ENCODE measurements at regions not wholly inside any gene's neighbourhood (a gene's known extent, or its start where the extent isn't known, plus 50 kb on each side); places are given as distances from the start of the nearest gene placed in this dataset.
A peak's percentile ranks its signal among the peaks of the same experiment; 100 is the strongest.

DNA sequence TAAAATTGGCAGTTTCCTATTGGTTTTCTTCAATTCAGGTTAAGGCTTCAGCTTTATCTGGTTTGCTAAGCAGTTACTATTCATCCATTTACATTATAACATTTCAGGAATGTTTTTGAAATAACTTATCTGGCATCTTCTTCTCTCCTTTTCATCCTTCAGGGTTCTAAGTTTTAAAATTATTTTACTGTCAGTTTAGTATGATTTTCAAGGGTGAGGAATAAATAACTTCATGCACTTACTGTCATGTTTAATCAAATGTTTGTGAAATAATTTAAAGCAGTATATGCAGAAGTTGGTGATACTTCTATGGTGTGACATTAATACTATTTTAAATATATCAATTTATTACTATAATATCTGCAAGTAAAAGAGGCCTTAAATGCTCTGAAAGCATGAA, 338.1 kb upstream of the MMS22L start:
- no peak for DNase-seq

DNA sequence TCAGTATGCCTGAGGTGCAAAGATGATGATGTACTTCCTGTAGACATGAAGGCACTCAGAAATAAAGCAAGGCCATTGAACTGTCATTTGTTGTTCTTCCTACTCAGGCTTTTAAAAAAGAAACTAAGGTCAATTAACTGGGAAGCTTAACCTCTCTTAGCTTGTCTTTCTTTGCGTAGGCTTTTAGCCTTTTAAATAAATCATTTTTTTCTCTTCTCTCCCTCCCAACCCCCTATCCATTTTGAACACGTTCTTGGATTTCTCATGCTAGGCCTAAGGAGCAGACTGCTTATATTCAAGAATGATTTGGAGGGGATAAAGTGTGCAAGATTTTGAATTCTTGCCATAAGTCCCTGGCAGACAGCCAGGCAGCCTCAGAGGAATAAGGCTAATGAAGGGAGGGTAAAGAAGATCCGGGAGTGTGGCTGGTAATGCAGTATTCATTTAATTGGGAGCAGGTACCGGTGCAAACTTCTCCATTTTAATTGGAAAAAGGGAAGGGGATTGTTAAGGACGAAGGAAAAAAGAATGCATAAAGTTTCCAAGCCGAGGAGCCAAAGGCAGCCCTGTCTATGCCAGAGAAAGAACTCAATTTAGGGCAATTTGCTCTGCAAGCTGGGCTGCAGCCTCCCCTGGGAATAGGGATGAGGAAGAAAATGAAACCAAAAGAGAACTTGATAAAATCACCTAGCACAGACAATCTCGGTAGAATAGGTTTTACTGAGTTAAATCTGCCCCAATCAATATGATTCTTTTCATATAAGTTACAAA, 343.8 kb upstream of the MMS22L start:
- peak in 1 of 2 experiments; percentile 5 for DNase-seq

DNA sequence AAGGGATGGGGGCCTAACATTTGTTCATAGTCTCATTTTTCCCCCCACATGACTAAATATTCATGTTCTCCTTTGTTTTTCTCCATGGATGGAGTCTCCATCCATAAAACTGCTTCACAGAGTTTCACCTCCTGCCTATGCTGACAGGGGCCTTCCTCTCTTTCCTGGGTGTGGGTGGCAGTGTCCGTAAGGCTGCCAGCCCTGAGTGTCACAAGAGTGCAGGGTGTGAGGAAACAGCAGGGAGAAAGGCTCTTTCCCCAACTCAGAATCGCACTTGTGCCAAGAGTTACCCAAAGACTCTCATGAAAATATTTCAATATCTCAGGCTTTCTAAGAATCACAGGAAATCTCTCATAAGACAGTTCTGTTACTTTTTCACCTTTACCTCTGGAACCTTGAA, 346.2 kb upstream of the MMS22L start:
- no peak for DNase-seq

DNA sequence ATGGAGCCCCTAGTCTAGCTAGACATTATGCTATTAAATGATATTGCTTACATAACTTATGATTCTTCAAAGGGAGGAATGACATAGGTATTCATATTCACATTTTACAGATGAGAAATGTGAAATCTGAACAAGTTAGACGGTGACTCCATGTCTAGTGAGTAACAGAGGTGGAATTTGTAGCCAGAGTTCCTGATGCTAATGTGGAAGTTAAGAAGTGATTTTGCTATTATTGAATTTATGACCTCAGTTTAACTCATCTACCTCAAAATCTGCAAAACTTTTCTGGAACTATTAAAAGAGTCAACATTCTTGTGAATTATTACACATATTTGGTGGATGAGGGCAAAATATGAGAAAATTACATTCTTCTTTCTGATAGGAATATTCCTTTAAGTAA, 347.6 kb upstream of the MMS22L start:
- DNase-seq: no peak

DNA sequence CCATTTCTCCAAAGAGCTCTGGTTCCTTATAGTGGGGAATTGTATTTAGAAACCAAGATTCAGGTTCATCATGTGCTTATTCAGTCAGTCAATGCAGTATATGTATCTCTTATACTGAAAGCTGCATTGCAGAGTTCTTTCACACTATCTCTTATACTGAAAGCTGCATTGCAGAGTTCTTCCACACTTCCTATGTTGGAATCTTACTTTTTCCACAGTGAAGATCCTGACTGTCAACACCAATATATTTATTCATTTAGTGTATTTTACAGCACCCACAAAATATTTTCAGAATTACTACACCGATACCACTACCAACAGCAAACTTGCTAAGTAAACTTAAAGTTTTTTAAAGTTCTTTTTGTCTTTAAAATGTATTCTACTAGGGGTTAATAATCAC, 349.3 kb upstream of the MMS22L start:
- DNase-seq: no peak

DNA sequence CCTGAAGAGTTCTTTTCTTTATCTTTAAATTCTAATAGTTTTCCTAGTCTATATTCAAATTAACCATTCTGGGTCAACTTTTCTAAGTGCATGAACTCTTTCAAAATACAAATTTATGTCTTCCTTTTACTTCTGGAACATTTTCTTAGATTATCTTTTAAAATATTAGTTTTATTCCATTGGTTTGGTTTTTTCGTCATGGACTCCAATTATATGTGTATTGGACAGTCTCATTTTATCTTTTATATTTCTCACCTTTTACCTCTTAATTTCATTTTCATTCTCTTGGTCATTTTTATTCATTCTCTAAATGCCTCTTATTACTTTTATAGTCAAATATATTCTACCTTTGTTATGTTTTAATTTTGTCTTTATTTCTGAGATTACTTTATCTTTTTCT, 356.7 kb upstream of the MMS22L start:
- no peak for DNase-seq

DNA sequence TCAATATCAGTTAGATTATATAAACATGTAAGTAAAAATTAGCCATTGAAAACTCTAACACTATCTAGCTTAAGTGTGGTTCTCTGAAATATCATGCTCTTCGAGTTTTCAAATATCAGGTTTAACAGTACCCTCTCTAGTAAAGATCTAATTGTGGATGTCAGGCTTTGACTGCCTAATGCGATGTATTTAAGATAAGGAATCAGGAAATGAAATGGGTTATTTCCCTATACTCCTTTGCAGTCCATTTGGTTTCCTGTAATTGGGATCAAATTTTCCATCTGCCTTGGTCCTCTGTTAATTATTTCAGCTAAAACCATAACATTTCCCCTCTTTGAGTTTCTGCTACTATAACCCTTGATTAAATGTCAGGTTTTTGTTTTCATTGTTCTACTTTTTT, 361.3 kb upstream of the MMS22L start:
- DNase-seq: no peak

DNA sequence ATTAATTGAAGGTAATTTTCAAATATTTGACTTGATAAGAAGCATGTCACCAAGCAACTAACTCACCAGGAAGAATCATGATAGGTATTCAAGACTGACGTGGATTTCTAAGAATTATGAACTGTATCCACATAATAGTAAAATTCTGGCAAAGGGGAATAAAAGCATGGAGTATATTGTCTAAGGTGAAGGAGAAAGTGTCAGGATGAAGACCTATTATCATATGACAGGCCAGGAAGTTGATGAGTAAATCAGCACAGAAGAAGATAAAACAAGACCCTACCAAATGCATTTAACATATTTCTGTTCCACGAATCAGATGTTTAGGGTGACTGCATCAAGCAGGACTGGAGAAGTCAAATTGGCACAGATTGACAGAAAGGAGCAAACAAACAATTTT, 362.7 kb upstream of the MMS22L start:
- DNase-seq: no peak

DNA sequence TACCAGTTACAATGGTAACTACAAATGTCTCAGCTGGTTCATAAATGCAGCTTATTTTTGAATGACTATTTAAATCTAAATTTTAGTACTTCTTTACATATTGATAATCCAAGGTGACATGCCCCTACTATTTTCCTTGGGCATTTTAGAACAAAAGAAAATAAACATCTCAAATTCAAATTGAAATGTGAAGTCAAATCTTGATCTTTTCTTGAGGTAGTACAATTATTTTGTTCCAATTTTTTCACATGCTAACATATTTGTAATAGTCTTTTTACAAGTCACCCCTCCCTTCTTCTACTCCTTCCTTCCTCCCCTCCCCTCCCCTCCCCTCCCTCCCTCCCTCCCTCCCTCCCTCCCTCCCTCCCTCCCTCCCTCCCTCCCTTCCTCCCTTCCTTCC, 370.1 kb upstream of the MMS22L start:
- DNase-seq: no peak

DNA sequence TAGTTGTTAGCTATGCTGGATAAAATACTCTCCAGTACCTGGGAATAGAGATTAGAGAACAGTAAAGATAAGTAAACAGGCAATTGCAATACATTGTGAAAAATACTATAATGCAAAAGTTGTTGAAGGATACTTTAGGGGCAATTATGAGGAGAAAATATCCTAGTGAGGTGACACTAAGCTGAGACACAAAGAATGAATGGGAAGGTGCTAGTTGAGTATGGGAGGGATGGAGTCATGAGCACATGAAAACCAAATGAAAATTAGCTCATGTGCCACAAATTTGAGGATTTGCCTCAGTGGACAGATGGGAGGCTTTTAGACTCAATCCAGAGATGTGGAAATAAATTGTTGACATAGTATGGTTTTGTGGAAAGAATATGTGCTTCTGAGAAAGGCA, 370.5 kb upstream of the MMS22L start:
- DNase-seq: no peak

DNA sequence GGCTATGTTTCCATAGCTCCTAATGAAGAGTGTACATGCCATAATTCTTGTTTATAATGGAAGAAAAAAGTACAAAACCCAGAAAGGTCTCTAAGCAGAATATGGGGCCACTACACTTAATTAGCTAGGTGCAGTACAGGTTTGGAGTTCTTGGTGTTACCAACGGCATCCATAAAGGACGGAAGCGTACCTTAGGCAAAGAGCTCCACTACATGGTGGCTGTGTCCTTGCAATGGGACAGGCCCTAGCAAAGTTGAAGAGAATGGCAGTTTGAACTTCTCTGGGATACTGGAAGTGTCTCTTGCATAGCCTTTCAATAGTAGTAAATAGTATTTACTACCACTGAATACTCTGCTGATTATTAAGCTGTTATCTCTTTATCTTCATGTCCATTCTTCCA, 371.7 kb upstream of the MMS22L start:
- DNase-seq: no peak

DNA sequence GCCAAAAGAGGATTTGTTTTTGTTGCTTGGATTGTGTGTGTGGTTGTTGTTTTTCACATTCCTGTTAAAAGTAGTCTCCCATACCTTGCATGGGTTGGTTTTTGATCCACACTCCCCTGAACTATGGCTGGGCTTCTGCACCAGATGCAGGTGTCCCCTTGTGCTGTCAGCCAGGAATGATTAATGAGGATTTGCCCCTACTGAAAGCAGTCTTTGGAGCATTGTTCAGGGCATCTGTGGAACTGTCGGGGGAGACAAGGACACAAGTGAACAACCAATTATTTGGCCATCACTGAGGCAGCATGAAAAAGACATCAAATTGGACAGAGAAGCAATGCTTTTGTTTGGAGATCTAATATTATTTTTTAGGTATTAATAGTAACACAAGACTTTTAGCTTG, 373.2 kb upstream of the MMS22L start:
- no peak for DNase-seq

DNA sequence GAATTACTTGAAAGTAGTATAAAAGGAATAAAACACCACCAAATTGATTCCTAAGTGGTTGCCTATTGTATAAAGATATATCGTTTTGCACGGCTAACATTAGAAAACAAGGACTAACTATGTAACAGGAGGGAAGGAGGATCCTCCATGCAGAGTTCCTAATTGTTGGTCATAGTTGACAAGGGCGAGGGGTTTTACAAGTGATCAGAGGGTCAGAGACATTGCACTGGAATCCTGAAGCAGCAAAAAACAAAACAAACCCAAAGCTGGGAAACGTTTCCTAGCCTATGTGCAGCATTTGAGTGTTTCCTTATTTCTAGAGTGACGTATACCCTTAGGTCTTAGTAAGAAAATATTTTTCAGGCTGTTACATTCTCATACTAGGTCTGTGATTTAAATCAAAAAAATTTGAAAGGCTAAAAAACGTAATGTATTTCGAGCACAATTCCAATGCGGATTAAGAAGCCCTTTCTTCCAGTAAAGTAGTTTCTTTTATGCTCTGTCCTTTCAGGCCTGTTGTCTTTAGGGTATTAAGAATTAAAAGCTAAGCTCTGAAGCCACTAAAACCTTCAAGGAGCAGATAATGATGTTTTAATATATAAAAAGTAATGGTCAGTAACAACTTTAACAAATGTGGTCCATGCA, 373.8 kb upstream of the MMS22L start:
- DNase-seq: no peak

DNA sequence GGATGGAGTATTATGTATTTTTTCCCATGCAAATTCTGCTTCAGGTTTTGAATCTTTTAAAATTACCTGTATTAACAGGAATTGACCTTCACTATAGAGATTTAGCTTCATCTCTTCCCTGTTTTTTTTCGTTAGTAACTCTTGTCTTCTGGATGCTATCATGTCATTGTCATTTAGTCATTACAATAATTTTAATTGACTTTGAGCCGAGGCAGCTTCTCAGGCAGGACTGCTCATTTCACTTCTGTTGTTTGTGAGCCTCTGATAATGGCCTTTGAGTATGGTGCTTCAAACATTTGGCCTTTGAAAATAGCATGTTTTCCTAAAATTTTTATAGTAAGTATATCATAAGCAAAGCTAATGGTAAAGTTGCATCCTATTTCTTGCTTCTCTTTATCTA, 375.1 kb upstream of the MMS22L start:
- DNase-seq: no peak

DNA sequence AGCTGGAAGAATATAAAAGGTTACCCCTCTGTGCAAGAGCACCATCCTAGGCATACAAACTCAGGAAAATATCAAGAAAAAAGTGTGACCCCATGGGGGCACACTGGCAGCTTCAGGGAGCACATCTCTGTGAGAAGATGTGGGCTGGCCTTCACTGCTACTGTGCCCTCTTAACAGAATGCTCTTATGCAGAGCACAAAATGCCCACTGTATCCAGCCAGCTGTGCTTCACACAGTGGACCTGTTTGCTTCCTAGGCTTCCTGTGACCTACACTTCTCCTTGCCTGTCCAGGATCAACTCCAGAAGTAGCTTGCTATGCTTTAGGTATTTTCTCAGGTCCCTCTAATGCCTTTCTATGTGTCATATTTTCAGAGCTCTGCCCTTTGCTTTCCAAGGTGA, 380.2 kb upstream of the MMS22L start:
- DNase-seq: no peak

DNA sequence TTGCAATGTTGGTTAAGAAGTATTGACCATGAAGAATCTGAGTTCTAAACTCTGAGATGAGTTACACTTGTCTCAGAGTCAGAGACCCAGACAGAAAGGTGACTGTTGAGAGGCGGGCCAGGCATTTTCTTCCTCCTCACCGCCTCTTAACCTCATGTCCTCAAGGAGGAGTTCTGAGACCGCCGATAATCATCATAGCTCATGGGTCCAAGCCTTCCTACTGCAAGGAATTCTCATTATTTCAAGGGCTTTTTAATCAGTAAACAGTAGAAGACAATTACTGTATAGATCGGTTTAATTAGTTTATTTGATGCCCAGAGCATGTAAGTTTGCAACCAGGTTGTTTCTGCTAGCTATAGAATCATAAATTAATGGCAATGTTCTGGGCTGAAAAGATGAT, 382.4 kb upstream of the MMS22L start:
- DNase-seq: no peak

DNA sequence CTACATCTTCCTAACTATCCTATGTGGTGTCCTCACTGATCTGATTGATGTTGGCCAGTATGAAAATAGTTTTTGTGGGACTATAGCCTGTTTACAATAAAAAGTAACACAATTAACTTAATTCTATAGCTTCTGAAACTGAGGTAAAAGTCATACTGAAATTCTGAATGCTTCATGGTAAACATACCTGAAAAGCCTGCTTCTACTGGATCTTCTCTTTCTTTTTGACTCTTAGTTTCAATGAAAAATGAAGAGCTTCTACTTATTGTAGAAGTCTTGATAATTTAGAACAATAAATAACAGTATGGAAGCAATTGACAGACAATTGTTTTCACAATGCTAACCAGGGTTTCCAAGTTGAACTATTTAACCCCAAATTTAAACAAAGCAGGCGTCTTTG, 383.9 kb upstream of the MMS22L start:
- no peak for DNase-seq

DNA sequence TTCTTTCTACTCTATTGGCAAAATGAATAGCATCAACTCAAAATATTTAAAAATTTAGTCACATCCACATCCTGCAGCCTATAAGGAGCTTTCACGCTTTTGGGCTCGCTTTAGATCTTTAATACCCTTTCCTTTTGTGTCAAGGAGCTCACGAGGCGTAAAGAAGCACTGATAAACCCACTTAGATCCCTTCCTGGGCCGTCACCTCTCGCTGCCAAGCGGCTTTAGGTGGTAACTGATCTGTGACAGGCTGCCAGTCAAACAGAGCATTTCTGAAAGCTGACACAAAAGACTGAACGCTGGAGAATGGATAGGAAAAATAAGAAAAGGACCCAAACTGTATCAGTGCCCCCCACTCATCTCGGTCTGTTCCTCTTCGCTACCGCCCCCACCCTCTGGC, 385.7 kb upstream of the MMS22L start:
- peak; percentile 1 to 13 for DNase-seq

DNA sequence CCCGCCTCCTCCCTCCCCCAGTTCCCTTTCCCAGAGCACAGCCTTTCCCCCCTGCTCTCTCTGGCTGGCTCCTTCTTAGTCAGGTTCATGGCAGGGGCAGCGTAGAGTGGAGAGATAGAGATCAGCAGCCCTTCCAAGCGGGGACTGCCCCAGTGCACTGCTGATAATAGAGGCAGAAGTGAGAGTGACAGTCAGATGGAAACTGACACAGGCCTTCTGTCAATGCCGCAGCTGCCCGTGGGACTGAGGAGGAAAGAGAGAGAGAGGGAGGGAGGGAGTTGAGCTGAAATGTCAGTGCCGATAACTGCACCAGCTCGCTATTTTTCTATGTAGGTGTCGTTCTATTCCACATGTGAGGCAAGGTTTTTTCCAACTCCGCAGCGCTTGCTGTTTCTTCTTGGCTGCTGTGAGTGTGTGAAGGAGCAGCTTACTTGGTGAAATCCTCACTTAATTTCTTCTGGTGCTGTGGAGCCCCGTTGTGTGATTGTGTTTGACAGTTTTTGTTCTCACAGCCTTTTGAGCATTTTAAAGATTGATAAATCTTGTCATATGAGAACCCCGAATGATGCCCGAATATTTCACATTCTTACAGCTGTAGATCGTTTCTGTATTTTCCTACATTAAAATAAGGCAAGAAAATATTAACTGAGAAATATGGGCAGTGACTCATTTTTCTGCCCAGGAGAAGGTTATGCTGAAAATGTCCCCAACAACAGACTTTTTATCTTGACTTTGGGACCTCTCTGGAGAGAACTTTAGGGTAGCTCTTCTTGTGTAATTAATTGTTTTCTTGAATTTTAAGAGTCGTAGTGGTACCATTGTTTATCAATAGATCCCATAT, 386.4 kb upstream of the MMS22L start:
- DNase-seq: peak in 1 of 2 experiments; percentile 9

DNA sequence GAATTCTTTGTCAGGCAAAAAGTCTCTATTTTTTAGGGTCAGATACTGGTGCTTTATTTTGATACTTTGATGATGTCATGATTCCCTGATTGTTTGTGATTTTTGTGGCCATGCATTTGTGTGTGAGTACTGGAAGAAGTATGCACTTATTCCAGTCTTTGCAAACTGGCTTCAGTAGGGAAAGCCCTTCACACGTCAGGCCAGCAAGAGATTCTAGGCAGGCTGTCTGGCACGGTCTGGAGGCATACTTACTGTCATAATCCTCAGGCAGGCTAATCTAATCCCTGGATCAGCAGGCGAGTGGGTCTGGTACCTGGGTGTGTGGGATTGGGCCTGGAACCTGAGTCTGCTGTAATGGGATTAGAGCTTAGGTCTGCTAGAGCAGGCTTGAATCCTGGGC, 391.8 kb upstream of the MMS22L start:
- DNase-seq: no peak

DNA sequence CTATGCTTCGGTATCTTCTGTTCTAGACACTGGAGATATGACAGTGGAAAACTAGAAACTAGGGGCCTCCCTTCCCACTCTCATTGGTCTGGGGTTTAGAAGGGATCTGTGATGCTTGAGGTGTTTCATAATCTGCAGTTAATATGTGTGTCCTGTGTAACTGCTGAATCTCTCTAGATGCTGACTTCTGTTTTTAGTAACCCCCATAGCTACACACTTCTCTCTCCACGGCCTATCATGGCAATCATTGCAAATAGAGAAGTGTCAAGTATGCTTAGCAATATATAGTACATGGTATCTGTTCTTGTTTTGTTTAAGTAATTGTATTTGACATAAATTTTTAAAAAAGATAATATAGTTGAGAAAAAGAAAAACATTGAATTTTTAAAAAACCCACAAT, 394.6 kb upstream of the MMS22L start:
- DNase-seq: no peak

DNA sequence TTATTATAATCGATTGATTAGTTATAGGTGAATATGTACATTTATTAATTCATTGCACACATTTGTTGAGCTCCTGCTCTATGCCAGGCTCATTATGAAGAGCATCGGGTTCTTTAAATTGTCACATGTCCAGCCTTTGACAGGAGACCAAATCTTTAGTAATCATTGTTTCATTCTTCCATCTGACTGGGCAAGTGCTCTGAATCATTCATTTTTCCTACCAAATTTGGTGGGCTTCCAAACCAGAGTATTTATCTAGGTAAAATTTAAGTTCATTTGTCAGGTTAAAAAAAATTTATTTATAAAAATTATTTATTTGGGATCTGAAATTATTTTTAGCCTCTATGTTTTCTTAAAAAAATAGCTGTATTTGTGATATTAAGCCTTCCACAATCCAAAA, 404.9 kb upstream of the MMS22L start:
- DNase-seq: no peak

DNA sequence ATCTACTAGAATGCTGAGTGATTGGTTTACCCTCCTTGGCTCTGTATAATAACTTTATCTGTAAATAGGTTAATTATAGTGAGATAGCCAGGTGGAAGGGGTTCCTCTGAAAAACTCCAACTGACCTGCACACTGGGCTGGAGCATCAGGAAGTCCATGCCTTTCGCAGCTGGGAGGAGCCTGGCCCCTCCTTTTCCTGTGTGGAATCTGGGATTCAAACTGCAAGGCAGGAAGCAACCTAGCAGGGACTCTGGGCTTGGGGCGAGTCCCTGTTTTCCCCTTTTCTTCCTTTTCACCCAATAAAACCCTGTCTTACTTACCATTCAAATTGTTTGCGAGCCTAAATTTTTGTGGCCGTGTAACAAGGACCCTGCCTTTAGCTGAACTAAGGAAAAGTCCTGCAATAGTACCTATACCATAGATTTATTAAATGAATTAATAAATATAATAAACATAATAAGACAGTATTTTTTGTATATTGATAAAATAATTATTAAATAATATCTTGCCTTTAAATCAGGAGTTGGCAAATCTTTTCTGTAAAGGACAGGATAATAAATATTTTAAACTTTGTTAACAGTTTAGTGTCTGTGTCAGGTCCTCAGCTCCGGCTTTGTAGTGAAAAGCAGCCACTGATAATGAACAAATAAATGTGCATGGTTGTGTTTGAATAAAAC, 406.2 kb upstream of the MMS22L start:
- no peak for DNase-seq
